RWPE2 (cell line): ENCODE measurements at regions not wholly inside any gene's neighbourhood (a gene's known extent, or its start where the extent isn't known, plus 50 kb on each side); places are given as distances from the start of the nearest gene placed in this dataset.
A peak's percentile ranks its signal among the peaks of the same experiment; 100 is the strongest.

Experiments used
- ATAC-seq: fragments of 200-7000 bp; cut with Tn5 transposase; 3 replicates; pipeline ENCODE4 v1.9.1; 2021; ENCODE audit warnings: low read depth
- DNase-seq: peaks from one replicate; pipeline ENCODE4 v3.0.0-alpha.2; 2020; ENCODE audit warnings: low spot score
- H3K27ac ChIP-seq: fragments of 450-650 bp; 2 replicates; pipeline ENCODE4 v1.5.1; 2017; ENCODE audit warnings: mild to moderate bottlenecking; ENCODE audit not compliant: poor library complexity, severe bottlenecking
- H3K27me3 ChIP-seq: fragments of 250-450 bp; sonication (Bioruptor Pico); 2 replicates; pipeline ENCODE4 v1.5.1; 2021; ENCODE audit warnings: mild to moderate bottlenecking, moderate library complexity; ENCODE audit not compliant: insufficient read depth, poor library complexity, severe bottlenecking
- H3K36me3 ChIP-seq: fragments of 250-450 bp; sonication (Bioruptor Pico); 2 replicates; pipeline ENCODE4 v1.5.1; 2020; ENCODE audit warnings: low read depth, mild to moderate bottlenecking, moderate library complexity
- H3K4me1 ChIP-seq: fragments of 250-450 bp; sonication (Bioruptor Pico); 2 replicates; pipeline ENCODE4 v1.5.1; 2021; ENCODE audit warnings: mild to moderate bottlenecking, moderate library complexity; ENCODE audit not compliant: insufficient read depth, poor library complexity, severe bottlenecking
- H3K4me3 ChIP-seq: fragments of 250-450 bp; sonication (Bioruptor Pico); 2 replicates; pipeline ENCODE4 v1.5.1; 2021; ENCODE audit warnings: mild to moderate bottlenecking, moderate library complexity; ENCODE audit not compliant: severe bottlenecking
- H3K9me3 ChIP-seq: fragments of 250-450 bp; sonication (Bioruptor Pico); 2 replicates; pipeline ENCODE4 v1.5.1; 2021; ENCODE audit warnings: mild to moderate bottlenecking, moderate library complexity; ENCODE audit not compliant: severe bottlenecking
- CTCF ChIP-seq: fragments of 450-650 bp; IDR thresholded peaks from one replicate; pipeline ENCODE4 v1.5.1; 2017; ENCODE audit warnings: mild to moderate bottlenecking, moderate library complexity; ENCODE audit not compliant: poor library complexity, severe bottlenecking

- no peak overlapping the region for H3K27ac ChIP-seq
- peak; percentile 64; the same call in 1 of the 3 replicates for ATAC-seq
- no peaks in the 10 kb centered on the region for H3K27me3 ChIP-seq
- TF ChIP-seq CTCF, result no peak
- H3K4me3 ChIP-seq, result no peak overlapping the region
- no peaks in the 10 kb centered on the region for H3K9me3 ChIP-seq
- no peaks in the 10 kb centered on the region for H3K36me3 ChIP-seq
- H3K4me1 ChIP-seq, result no peaks in the 10 kb centered on the region
- no peak for DNase-seq
Measured at GRCh38 chr9:17013010-17013409, 121.8 kb upstream of the CNTLN start.

GRCh38 chr9:17011880-17012279 lies 123.0 kb upstream of the CNTLN start:
- ATAC-seq (no peak), DNase-seq (no peak)
- H3K27ac ChIP-seq, result no peak overlapping the region
- no peaks in the 10 kb centered on the region for H3K36me3 ChIP-seq
- TF ChIP-seq CTCF, result no peak
- no peaks in the 10 kb centered on the region for H3K4me1 ChIP-seq
- H3K9me3 ChIP-seq, result no peaks in the 10 kb centered on the region
- H3K27me3 ChIP-seq, result no peaks in the 10 kb centered on the region
- no peak overlapping the region for H3K4me3 ChIP-seq

- H3K4me3 ChIP-seq, result no peak overlapping the region
- TF ChIP-seq CTCF, result no peak
- no peak for ATAC-seq
- H3K27ac ChIP-seq, result no peak overlapping the region
- H3K27me3 ChIP-seq, result no peaks in the 10 kb centered on the region
- peaks cover 4% of the 10 kb centered on the region for H3K4me1 ChIP-seq
- DNase-seq, result no peak
- H3K9me3 ChIP-seq, result no peaks in the 10 kb centered on the region
- H3K36me3 ChIP-seq, result no peaks in the 10 kb centered on the region
Measured at GRCh38 chr9:17009071-17009470, 125.8 kb upstream of the CNTLN start.

GRCh38 chr9:17005056-17005823 lies 129.6 kb upstream of the CNTLN start:
- no peak overlapping the region for H3K27ac ChIP-seq
- DNase-seq (no peak), ATAC-seq (peak; percentile 57; the same call in 2 of the 3 replicates)
- peaks cover 4% of the 10 kb centered on the region for H3K4me1 ChIP-seq
- no peaks in the 10 kb centered on the region for H3K36me3 ChIP-seq
- no peak for TF ChIP-seq CTCF
- no peaks in the 10 kb centered on the region for H3K9me3 ChIP-seq
- no peak overlapping the region for H3K4me3 ChIP-seq
- H3K27me3 ChIP-seq, result no peaks in the 10 kb centered on the region

- Histone ChIP-seq H3K27me3 (no peaks in the 10 kb centered on the region), H3K4me1 (peaks cover 4% of the 10 kb centered on the region), H3K36me3 (no peaks in the 10 kb centered on the region), H3K4me3 (no peak overlapping the region), H3K9me3 (no peaks in the 10 kb centered on the region), H3K27ac (no peak overlapping the region)
- no peak for ATAC-seq
- no peak for TF ChIP-seq CTCF
- no peak for DNase-seq
Measured at GRCh38 chr9:17004500-17004899, 130.3 kb upstream of the CNTLN start.
